Testis (tissue), 2 donors: ENCODE measurements at regions not wholly inside any gene's neighbourhood (a gene's known extent, or its start where the extent isn't known, plus 50 kb on each side); places are given as distances from the start of the nearest gene placed in this dataset.

Source experiments
- DNase-seq: peaks from one replicate; pipeline ENCODE4 v3.0.0-alpha.2; 2019
- H3K27ac ChIP-seq, 2 donors: fragments of 200-600 bp; sonication (generic); one replicate each; pipeline ENCODE4 v1.5.1; 2019
- H3K27me3 ChIP-seq: fragments of 200-600 bp; sonication (generic); one replicate; pipeline ENCODE4 v1.5.1; 2019
- H3K36me3 ChIP-seq: fragments of 200-600 bp; sonication (generic); one replicate; pipeline ENCODE4 v1.5.1; 2017; ENCODE audit warnings: low read depth; ENCODE audit errors: missing control alignments
- H3K4me1 ChIP-seq: fragments of 200-600 bp; sonication (generic); one replicate; pipeline ENCODE4 v1.5.1; 2019
- H3K4me3 ChIP-seq, 2 donors: fragments of 200-600 bp; sonication (generic); one replicate each; pipeline ENCODE4 v1.5.1; 2017 to 2019
- H3K9me3 ChIP-seq: fragments of 200-600 bp; sonication (generic); one replicate; pipeline ENCODE4 v1.5.1; 2017
- CTCF ChIP-seq, 3 experiments: fragments of 450-650 bp in 2 of 3; fragments of 200-600 bp in 1 of 3; sonication (generic) in 1 of 3; IDR thresholded peaks; one replicate each; pipeline ENCODE4 v1.5.1; 2016 to 2019; ENCODE audit warnings: antibody characterized with exemption in 3 of 3, mild to moderate bottlenecking in 2 of 3, moderate library complexity in 1 of 3
- POLR2A ChIP-seq: fragments of 450-650 bp; IDR thresholded peaks from one replicate; pipeline ENCODE4 v1.6.1; 2017; ENCODE audit warnings: antibody characterized with exemption, mild to moderate bottlenecking, moderate library complexity
- WGBS, 2 donors: methylation state at CpG; one replicate each; pipeline ENCODE4 v1.1.5; 2018; 5-methylcytosine and 5-hydroxymethylcytosine counted together
- intact Hi-C: fragments of 100-400 bp; cut with DNase I; formaldehyde crosslinking; loops from one replicate; pipeline ENCODE4 v1.15.1; 2023; ENCODE audit warnings: low total_unique reads

GRCh38 chr5:2653991-2654390 is 97.5 kb downstream of the IRX2 start:
- Histone ChIP-seq H3K4me3 (no peak overlapping the region), H3K27ac (no peak overlapping the region), H3K36me3 (no peaks in the 10 kb centered on the region), H3K9me3 (no peaks in the 10 kb centered on the region), H3K27me3 (no peaks in the 10 kb centered on the region), H3K4me1 (no peaks in the 10 kb centered on the region)
- TF ChIP-seq CTCF (IDR thresholded peaks at IDR 0.05) (no peak), POLR2A (no peak)
- no peak for DNase-seq
- WGBS, 2 donors, result 26 to 55% methylated on average over 7 of the region's 7 CpGs
- intact Hi-C loops, result no loop called here

- WGBS, 2 donors, result 69 to 79% methylated on average over 4 of the region's 4 CpGs
- TF ChIP-seq CTCF (IDR thresholded peaks at IDR 0.05), result no peak
- TF ChIP-seq POLR2A, result no peak
- no peak for DNase-seq
Observed at GRCh38 chr5:2651116-2651515, 100.4 kb downstream of the IRX2 start.

GRCh38 chr5:2642684-2643345 is 108.7 kb downstream of the IRX2 start:
- no peak for DNase-seq
- no peak for TF ChIP-seq CTCF (IDR thresholded peaks at IDR 0.05)
- no peak overlapping the region for H3K27ac ChIP-seq
- H3K4me3 ChIP-seq, result no peak overlapping the region
- H3K9me3 ChIP-seq, result no peaks in the 10 kb centered on the region
- 29 to 38% methylated on average over 23 to 27 of the region's 27 CpGs for WGBS, 2 donors
- H3K27me3 ChIP-seq, result no peaks in the 10 kb centered on the region
- no peaks in the 10 kb centered on the region for H3K36me3 ChIP-seq
- no peaks in the 10 kb centered on the region for H3K4me1 ChIP-seq
- intact Hi-C loops, result no loop called here

More at GRCh38 chr5:2651116-2651515, 100.4 kb downstream of the IRX2 start:
- Histone ChIP-seq H3K27ac (no peak overlapping the region), H3K36me3 (no peaks in the 10 kb centered on the region), H3K9me3 (no peaks in the 10 kb centered on the region), H3K4me1 (no peaks in the 10 kb centered on the region), H3K4me3 (no peak overlapping the region), H3K27me3 (no peaks in the 10 kb centered on the region)
- intact Hi-C loops, result no loop called here

GRCh38 chr5:2640717-2641116 is 110.8 kb downstream of the IRX2 start:
- DNase-seq, result no peak
- no peaks in the 10 kb centered on the region for H3K27me3 ChIP-seq
- no peak overlapping the region for H3K4me3 ChIP-seq
- WGBS, 2 donors, result 87 to 93% methylated on average over 6 of the region's 6 CpGs
- H3K36me3 ChIP-seq, result no peaks in the 10 kb centered on the region
- intact Hi-C loops, result no loop called here
- TF ChIP-seq CTCF (IDR thresholded peaks at IDR 0.05), result no peak
- no peak for TF ChIP-seq POLR2A
- H3K9me3 ChIP-seq, result no peaks in the 10 kb centered on the region
- H3K4me1 ChIP-seq, result no peaks in the 10 kb centered on the region
- no peak overlapping the region for H3K27ac ChIP-seq

GRCh38 chr5:2639425-2639824 is 112.1 kb downstream of the IRX2 start:
- no peaks in the 10 kb centered on the region for H3K27me3 ChIP-seq
- 70 to 81% methylated on average over 5 of the region's 5 CpGs for WGBS, 2 donors
- no peak overlapping the region for H3K4me3 ChIP-seq
- H3K9me3 ChIP-seq, result no peaks in the 10 kb centered on the region
- TF ChIP-seq POLR2A, result no peak
- TF ChIP-seq CTCF (IDR thresholded peaks at IDR 0.05), result no peak
- H3K36me3 ChIP-seq, result no peaks in the 10 kb centered on the region
- no peak overlapping the region for H3K27ac ChIP-seq
- DNase-seq, result no peak
- H3K4me1 ChIP-seq, result no peaks in the 10 kb centered on the region
- intact Hi-C loops, result no loop called here
